Trophoblast cell (in vitro differentiated cells and primary cell): ENCODE measurements at regions not wholly inside any gene's neighbourhood (a gene's known extent, or its start where the extent isn't known, plus 50 kb on each side); places are given as distances from the start of the nearest gene placed in this dataset.

Experiments
- DNase-seq, 2 donors: peaks; one replicate each; pipeline ENCODE4 v3.0.0-alpha.2; 2016
- H2AFZ ChIP-seq: 2 replicates; pipeline ENCODE4 v1.6.1; 2013; ENCODE audit warnings: low read length, moderate library complexity, mild to moderate bottlenecking; ENCODE audit not compliant: insufficient read depth, poor library complexity
- H2AK5ac ChIP-seq: 2 replicates; pipeline ENCODE4 v1.6.1; 2013; ENCODE audit warnings: mild to moderate bottlenecking, low read length
- H2BK120ac ChIP-seq: 2 replicates; pipeline ENCODE4 v1.6.1; 2013; ENCODE audit warnings: low read length, mild to moderate bottlenecking, moderate library complexity; ENCODE audit not compliant: insufficient read depth, poor library complexity
- H2BK12ac ChIP-seq: 2 replicates; pipeline ENCODE4 v1.6.1; 2013; ENCODE audit warnings: mild to moderate bottlenecking, low read length, moderate library complexity
- H2BK5ac ChIP-seq: 2 replicates; pipeline ENCODE4 v1.6.1; 2013; ENCODE audit warnings: low read length, low read depth, moderate library complexity, mild to moderate bottlenecking; ENCODE audit not compliant: poor library complexity
- H3K14ac ChIP-seq: 2 replicates; pipeline ENCODE4 v1.6.1; 2013; ENCODE audit warnings: mild to moderate bottlenecking, low read length
- H3K18ac ChIP-seq: 2 replicates; pipeline ENCODE4 v1.6.1; 2013; ENCODE audit warnings: mild to moderate bottlenecking, low read length
- H3K23ac ChIP-seq: 2 replicates; pipeline ENCODE4 v1.6.1; 2013; ENCODE audit warnings: low read length
- H3K27ac ChIP-seq: 2 replicates; pipeline ENCODE4 v1.5.1; 2013; ENCODE audit warnings: low read depth, mild to moderate bottlenecking, inconsistent platforms, low read length, moderate library complexity
- H3K27me3 ChIP-seq: 2 replicates; pipeline ENCODE4 v1.6.1; 2013; ENCODE audit warnings: inconsistent platforms, mild to moderate bottlenecking, low read length, moderate library complexity; ENCODE audit not compliant: insufficient read depth
- H3K36me3 ChIP-seq, 2 experiments: 1 replicate in 1 of 2; 2 replicates in 1 of 2; pipeline ENCODE4 v1.6.1; 2013; ENCODE audit warnings: low read length in 2 of 2, mild to moderate bottlenecking in 2 of 2, moderate library complexity in 1 of 2; ENCODE audit not compliant: insufficient read depth in 2 of 2, control insufficient read depth in 1 of 2
- H3K4ac ChIP-seq: 2 replicates; pipeline ENCODE4 v1.6.1; 2013; ENCODE audit warnings: low read depth, mild to moderate bottlenecking, low read length, moderate library complexity
- H3K4me1 ChIP-seq, 2 experiments: 1 replicate in 1 of 2; 2 replicates in 1 of 2; pipeline ENCODE4 v1.6.1; 2013; ENCODE audit warnings: low read length in 2 of 2, mild to moderate bottlenecking in 2 of 2, moderate library complexity in 1 of 2; ENCODE audit not compliant: insufficient read depth in 2 of 2, control insufficient read depth in 1 of 2
- H3K4me2 ChIP-seq: 2 replicates; pipeline ENCODE4 v1.6.1; 2013; ENCODE audit warnings: inconsistent platforms, mild to moderate bottlenecking, low read length, moderate library complexity
- H3K4me3 ChIP-seq: 2 replicates; pipeline ENCODE4 v1.5.1; 2013; ENCODE audit warnings: mild to moderate bottlenecking, low read depth, low read length, inconsistent platforms
- H3K79me1 ChIP-seq: one replicate; pipeline ENCODE4 v1.6.1; 2013; ENCODE audit warnings: low read length
- H3K79me2 ChIP-seq: 2 replicates; pipeline ENCODE4 v1.6.1; 2013; ENCODE audit warnings: low read length, mild to moderate bottlenecking; ENCODE audit not compliant: control insufficient read depth, insufficient read depth, poor library complexity
- H3K9ac ChIP-seq: 2 replicates; pipeline ENCODE4 v1.6.1; 2013; ENCODE audit warnings: mild to moderate bottlenecking, low read length
- H3K9me3 ChIP-seq: 2 replicates; pipeline ENCODE4 v1.6.1; 2013; ENCODE audit warnings: low read depth, mild to moderate bottlenecking, control low read depth, inconsistent platforms, low read length; ENCODE audit not compliant: insufficient read depth
- H4K12ac ChIP-seq: 2 replicates; pipeline ENCODE4 v1.6.1; 2013; ENCODE audit warnings: low read depth, mild to moderate bottlenecking, low read length, moderate library complexity
- H4K8ac ChIP-seq: 2 replicates; pipeline ENCODE4 v1.6.1; 2013; ENCODE audit warnings: low read depth, mild to moderate bottlenecking, low read length, moderate library complexity
- H4K91ac ChIP-seq: one replicate; pipeline ENCODE4 v1.6.1; 2013; ENCODE audit warnings: low read depth, mild to moderate bottlenecking, low read length, moderate library complexity
- WGBS: extraction: QIAGEN DNeasy Blood & Tissue Kit; methylation state at CpG from one replicate; pipeline ENCODE4 v1.1.7; 2013; ENCODE audit warnings: missing lambda C conversion rate; ENCODE audit not compliant: insufficient read length, insufficient coverage; ENCODE audit errors: extremely low coverage; 5-methylcytosine and 5-hydroxymethylcytosine counted together

- H4K91ac ChIP-seq = no peak overlapping the region
- H3K14ac ChIP-seq = no peak overlapping the region
- no peak overlapping the region for H2AFZ ChIP-seq
- no peak overlapping the region for H2BK12ac ChIP-seq
- H3K79me1 ChIP-seq = no peaks in the 10 kb centered on the region
- 100% methylated on average over 2 of the region's 9 CpGs for WGBS
- no peak overlapping the region for H3K18ac ChIP-seq
- no peak for DNase-seq
- H3K79me2 ChIP-seq = no peaks in the 10 kb centered on the region
- no peaks in the 10 kb centered on the region for H3K27me3 ChIP-seq
- H3K4me2 ChIP-seq = no peak overlapping the region
- H2AK5ac ChIP-seq = no peak overlapping the region
- H3K23ac ChIP-seq = no peak overlapping the region
- H3K36me3 ChIP-seq = no peaks in the 10 kb centered on the region
- no peak overlapping the region for H2BK120ac ChIP-seq
- H3K9me3 ChIP-seq = peaks cover 2% of the 10 kb centered on the region
- no peak overlapping the region for H4K8ac ChIP-seq
- H3K27ac ChIP-seq = no peak overlapping the region
- H3K4ac ChIP-seq = no peak overlapping the region
- H3K4me3 ChIP-seq = no peak overlapping the region
- no peak overlapping the region for H4K12ac ChIP-seq
- no peaks in the 10 kb centered on the region for H3K4me1 ChIP-seq
- no peak overlapping the region for H3K9ac ChIP-seq
- H2BK5ac ChIP-seq = no peak overlapping the region
Measured at GRCh38 chr1:5151511-5151910, 497.1 kb downstream of the AJAP1 start.

GRCh38 chr1:5150191-5150590 is 495.8 kb downstream of the AJAP1 start:
- Histone ChIP-seq H3K27me3 (no peaks in the 10 kb centered on the region), H2AFZ (no peak overlapping the region), H2BK12ac (no peak overlapping the region), H3K36me3 (no peaks in the 10 kb centered on the region), H4K91ac (no peak overlapping the region), H2AK5ac (no peak overlapping the region), H3K4me3 (no peak overlapping the region), H2BK5ac (no peak overlapping the region), H3K14ac (no peak overlapping the region), H3K4ac (no peak overlapping the region), H3K79me1 (no peaks in the 10 kb centered on the region), H4K12ac (no peak overlapping the region), H3K18ac (no peak overlapping the region), H3K27ac (no peak overlapping the region), H3K4me2 (no peak overlapping the region), H3K9me3 (no peaks in the 10 kb centered on the region), H3K79me2 (no peaks in the 10 kb centered on the region), H2BK120ac (no peak overlapping the region), H3K23ac (no peak overlapping the region), H4K8ac (no peak overlapping the region), H3K9ac (no peak overlapping the region), H3K4me1 (peaks cover 0 to 3% of the 10 kb centered on the region in 2 experiments)
- DNase-seq = no peak
- no CpG with 5 or more reads among the region's 2 CpGs for WGBS

DNA sequence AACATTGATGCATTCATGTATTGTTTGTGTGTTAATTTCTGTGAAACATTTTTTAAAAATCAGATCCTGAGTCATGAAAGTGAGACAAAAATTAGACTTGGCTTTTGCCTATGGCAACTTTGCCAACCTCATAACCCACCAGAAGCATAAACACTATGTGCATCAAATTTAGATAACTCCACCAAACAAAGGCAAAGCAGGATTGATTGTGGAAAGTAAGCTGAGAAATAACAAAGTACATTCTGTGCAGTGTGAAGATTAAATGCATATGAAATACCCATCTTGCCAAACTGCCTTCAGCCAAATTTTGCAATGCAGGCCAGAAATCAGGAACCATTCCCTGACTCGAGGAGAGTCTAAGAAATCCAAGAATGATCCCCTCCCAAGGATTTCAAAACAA is 493.4 kb downstream of the AJAP1 start:
- H3K79me1 ChIP-seq = no peaks in the 10 kb centered on the region
- no peak overlapping the region for H4K91ac ChIP-seq
- H2AK5ac ChIP-seq = no peak overlapping the region
- no peaks in the 10 kb centered on the region for H3K79me2 ChIP-seq
- peaks cover 0 to 3% of the 10 kb centered on the region in 2 experiments for H3K4me1 ChIP-seq
- no peak for DNase-seq
- no peak overlapping the region for H4K12ac ChIP-seq
- no peak overlapping the region for H3K27ac ChIP-seq
- H3K9ac ChIP-seq = no peak overlapping the region
- no peak overlapping the region for H3K4me2 ChIP-seq
- no CpG with 5 or more reads among the region's 1 CpG for WGBS
- no peak overlapping the region for H2AFZ ChIP-seq
- H3K4me3 ChIP-seq = no peak overlapping the region
- no peak overlapping the region for H2BK12ac ChIP-seq
- no peak overlapping the region for H3K18ac ChIP-seq
- H3K27me3 ChIP-seq = no peaks in the 10 kb centered on the region
- H3K9me3 ChIP-seq = no peaks in the 10 kb centered on the region
- H3K36me3 ChIP-seq = no peaks in the 10 kb centered on the region
- H3K14ac ChIP-seq = no peak overlapping the region
- H3K4ac ChIP-seq = no peak overlapping the region
- H2BK120ac ChIP-seq = no peak overlapping the region
- H2BK5ac ChIP-seq = no peak overlapping the region
- no peak overlapping the region for H4K8ac ChIP-seq
- H3K23ac ChIP-seq = no peak overlapping the region

DNA sequence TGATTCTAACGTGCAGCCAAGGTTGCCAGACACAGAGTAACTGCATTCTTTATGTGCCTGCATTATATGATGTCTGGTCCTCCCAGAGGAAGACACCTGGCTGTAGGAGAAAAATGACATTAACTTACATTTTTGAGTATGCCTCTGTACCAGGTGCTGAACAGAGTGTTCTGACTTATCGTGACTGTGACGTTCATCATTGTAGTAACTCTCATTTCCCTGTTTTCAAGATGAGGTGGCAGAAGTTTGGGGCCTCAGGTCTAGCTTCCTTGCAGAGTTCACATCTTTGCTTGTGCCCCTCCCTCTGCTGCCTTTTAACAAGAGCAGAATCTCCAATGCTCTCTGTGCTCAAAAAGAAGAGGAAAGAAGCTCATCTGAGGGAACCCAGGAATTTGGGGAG is 488.0 kb downstream of the AJAP1 start:
- H3K23ac ChIP-seq = no peak overlapping the region
- no peak overlapping the region for H2AK5ac ChIP-seq
- DNase-seq = no peak
- H2BK12ac ChIP-seq = no peak overlapping the region
- H3K9ac ChIP-seq = no peak overlapping the region
- H3K14ac ChIP-seq = no peak overlapping the region
- H2AFZ ChIP-seq = no peak overlapping the region
- no peaks in the 10 kb centered on the region for H3K36me3 ChIP-seq
- no peaks in the 10 kb centered on the region for H3K27me3 ChIP-seq
- H3K4me2 ChIP-seq = no peak overlapping the region
- H2BK120ac ChIP-seq = no peak overlapping the region
- no CpG with 5 or more reads among the region's 3 CpGs for WGBS
- no peak overlapping the region for H4K91ac ChIP-seq
- H4K8ac ChIP-seq = no peak overlapping the region
- no peaks in the 10 kb centered on the region for H3K9me3 ChIP-seq
- H3K27ac ChIP-seq = no peak overlapping the region
- no peak overlapping the region for H4K12ac ChIP-seq
- H2BK5ac ChIP-seq = no peak overlapping the region
- no peak overlapping the region for H3K4ac ChIP-seq
- no peaks in the 10 kb centered on the region for H3K79me1 ChIP-seq
- no peak overlapping the region for H3K4me3 ChIP-seq
- H3K4me1 ChIP-seq = peaks cover 0 to 3% of the 10 kb centered on the region in 2 experiments
- H3K18ac ChIP-seq = no peak overlapping the region
- H3K79me2 ChIP-seq = no peaks in the 10 kb centered on the region
